NCI-H1048 (cell line): ENCODE measurements at regions not wholly inside any gene's neighbourhood (a gene's known extent, or its start where the extent isn't known, plus 50 kb on each side); places are given as distances from the start of the nearest gene placed in this dataset.
"Not testable (repeated sequence)": the region's sequence is repeated elsewhere in the genome, so short reads cannot be mapped to it uniquely, and the experiment has no call there.

ENCODE experiments used
- DNase-seq: peaks from one replicate; lab custom pipeline; 2025; lab: John Stamatoyannopoulos, UW

DNA sequence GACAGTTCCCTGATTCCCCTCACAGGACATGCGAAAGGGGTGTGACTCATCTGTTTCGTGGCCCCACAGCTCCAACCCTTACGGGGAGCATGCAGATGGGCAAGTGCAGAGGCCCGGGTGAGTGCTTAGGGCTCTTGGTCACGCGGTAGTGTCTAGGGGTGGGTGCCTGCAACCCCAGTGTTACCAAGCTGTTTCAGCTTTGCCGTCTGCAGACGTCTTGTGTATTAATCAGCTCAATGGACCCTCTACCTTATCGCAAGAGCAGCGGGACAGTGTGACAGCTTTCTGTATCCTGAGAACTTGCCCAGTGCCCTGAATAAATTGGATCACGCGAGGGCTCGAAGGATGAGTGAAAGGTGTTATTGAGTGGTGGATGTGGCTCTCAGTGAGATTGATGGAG lies 816.4 kb upstream of the ANO3 start:
- no peak for DNase-seq

DNA sequence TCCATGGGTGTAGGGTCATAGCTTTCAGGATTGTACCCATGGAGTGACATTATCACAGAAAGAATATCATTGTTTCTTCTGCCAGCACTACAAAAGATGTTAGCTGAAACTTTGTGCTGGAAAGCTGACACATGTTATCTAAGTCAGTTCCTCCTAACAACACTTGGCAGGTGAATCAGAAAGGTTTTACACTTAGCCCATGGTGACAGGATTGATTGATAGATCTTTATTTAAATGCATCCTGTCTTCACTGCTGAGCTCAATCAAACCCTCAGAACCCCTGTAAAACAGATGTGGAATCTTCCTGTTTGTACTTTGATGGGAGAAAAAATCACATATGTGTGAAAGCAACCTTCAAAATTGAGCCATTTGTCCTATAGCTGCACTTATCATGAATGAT lies 811.5 kb upstream of the ANO3 start:
- no peak for DNase-seq

DNA sequence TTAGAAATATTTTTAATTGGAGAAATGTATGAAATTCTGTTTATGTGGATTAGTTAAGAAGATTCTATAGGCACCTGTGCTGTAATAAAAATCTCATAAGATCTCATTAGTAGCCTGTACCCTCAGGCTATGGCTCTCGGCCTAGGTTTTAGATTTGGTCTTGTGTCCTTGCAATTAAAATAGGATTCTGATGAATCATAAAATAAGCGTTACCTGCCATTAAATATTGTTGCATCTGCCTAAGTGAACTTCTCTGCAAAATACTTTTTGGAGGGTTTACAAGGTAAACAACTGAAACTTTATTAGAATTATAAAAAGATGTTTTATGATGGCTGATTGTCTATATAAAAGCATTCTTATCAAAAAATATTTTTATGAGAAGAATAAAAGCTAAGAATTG lies 804.1 kb upstream of the ANO3 start:
- no peak for DNase-seq

DNA sequence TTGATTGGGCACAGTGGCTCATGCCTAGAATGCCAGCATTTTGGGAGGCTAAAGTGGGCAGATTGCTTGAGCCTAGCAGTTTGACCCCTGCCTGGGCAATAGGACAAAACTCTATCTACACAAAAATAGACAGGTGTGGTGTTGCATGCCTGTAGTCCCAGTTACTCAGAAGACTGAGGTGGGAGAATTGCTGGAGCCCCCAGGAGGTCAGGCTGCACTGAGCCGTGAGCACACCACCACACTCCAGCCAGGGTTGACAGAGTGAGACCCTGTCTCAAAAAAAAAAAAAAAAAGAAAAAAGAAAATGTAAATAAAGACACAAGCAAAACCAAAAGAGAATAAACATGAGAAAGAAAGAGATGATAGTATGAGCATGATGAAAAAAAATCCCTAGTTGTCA lies 802.4 kb upstream of the ANO3 start:
- no peak for DNase-seq

DNA sequence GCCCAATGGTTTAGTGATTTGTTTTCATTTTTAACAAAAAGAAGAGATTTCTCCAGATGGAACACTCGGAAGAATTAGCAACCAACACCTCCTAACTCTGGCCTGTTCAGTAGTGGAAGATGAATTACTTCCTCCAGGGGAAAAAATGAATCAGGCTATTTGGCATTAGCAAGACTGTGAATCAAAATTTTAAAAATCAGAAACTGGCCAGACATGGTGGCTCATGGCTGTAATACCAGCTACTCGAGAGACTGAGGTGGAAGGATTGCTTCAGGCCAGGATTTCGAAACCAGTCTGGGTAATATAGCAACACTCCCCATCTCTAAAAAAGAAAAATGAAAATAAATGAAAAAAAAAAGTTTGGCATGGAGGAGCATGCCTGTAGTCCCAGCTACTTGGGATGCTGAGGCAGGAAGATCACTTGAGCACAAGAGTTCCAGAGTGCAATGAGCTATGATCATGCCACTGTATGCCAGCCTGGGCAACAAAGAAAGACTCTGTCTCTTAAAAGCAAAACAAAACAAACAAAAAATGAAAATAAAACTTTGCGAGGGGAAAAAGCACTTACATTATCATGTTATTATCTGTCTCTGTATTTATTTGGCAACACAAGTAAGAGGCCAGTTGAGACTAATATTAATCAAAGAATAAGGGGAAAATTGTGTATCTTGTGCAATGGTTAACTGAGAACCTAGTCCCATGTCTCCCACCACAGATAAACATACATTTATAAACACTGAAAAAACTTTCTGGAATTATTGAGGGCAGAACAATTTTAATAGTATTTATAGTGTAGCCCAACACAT lies 796.3 kb upstream of the ANO3 start:
- no peak for DNase-seq

DNA sequence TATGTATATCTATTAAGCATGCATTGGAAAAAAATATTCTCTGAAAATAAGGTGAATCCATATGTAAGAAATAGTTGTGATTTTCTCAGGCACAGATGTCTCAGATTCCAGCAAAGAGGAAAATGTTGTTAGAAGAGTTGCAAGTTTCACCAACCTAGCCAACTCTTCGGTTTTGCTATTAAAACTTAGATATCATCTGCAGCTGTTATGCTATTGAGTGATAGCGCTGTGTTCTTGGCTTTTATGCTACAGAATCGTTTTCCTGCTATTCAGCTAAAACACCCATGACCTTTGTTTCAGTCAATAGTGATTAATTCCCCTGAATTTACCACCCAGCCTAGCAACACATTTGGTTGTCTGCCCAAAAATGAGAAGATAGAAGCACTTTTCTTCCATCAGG lies 795.6 kb upstream of the ANO3 start:
- no peak for DNase-seq

DNA sequence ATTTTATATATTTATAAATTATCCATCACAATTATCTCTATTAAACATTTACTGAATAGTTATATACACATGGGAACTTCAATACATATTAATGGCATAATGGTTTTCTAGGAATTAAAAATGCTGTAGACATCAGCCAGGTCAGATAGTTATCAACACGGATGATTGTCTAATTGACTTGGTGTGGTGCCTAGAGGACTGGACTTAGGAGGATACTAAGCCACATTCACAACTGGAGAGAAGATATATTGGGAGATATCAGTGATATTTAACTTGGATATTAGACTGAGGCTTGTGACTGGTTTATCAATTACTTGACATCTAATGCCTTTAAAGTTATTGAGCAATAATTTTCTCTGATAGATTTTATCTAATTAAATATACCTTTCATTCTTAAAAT lies 794.5 kb upstream of the ANO3 start:
- no peak for DNase-seq

DNA sequence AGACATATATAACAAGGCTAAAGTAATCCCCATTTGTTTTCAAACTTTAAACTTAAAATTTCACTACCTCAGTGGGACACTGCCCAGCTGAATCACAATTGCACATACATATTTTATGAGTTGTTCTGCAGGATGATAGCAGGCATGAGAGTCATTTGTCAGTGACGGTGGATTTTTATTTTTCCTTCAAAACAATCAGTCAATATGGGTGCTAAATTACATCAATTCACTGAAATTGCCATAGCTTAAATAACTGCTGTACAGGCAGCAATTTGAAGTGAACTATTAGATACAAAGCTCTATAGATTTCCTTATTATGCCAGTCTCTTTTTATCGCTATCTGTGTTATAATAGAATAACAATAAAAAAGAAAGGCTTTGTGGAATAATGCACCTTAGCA lies 784.6 kb upstream of the ANO3 start:
- DNase-seq: no peak

DNA sequence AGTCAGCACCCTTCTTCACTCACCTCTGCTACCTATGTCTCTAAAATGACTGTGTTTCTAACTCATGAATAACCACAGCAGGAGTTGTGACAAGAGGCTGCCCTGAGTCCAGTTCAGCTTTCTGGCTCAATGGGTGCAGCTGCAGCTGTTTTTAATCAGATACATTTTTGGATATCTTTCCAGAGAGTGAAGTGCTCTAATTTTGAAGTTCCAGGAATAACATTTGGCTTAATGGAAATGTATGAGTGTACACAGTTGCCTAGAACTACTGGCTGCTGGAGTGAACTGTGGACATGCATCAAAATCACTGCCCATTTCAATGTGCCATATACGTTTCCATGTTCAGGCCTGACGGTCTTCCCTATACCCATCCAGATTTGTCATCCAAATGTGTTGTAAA lies 769.5 kb upstream of the ANO3 start:
- DNase-seq: no peak

DNA sequence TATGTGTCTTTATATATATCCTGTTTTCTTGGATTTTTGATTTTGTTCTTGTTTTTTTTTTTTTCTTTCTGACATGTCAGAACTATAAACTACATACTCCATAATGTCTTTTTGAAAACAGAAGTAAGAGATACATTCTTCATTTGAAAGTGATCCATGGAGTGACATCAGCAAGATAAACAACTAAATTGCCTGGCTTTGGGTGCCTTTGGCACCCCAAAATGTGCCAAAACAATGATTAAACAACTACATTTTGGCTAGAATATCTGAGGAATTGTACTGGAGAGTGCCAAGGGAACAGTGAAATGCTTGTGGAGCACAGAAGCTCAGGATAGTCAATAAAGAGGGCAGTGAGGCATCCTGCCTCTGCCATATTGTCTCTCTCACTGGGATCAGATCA lies 766.1 kb upstream of the ANO3 start:
- DNase-seq: no peak

DNA sequence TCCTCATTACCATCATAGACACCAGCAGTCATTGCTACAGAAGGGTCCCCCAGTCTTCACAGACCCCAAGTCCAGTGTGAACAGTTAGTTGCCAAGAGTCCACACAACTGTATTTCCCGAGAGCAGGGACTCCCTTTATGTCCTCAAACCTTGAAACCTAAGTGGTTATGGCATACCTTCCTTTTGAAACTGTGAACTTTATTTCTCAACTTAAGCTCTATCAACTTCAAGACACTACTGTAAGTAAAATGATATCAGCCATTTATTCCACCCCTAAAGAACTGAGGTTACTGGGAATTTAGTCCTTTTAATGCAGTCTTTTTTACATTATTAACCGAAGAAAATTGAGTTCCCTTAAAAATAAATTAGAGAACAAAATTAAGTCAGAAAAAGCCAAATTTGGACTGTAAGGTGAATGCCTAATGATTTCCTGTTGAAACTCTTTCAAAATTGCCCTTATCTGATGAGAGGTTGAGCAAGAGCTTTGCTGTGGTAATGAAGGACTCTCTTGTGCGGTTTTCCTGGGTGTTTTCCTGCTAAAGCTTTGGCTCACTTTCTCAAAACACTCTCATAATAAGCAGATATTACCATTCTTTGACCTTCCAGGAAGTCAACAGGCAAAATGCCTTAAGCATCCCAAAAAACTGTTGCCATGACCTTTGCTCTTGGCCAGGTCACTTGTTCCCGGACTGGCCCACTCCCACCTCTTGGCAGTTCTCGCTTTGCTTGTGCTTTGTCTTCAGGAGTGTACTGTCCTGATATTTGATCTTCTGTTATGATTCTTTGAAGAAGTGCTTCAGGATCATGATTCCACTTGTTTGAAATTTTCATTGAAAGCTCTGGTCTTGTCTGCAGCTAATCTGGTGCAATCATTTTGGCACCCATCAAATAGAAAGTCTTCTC lies 765.4 kb upstream of the ANO3 start:
- DNase-seq: no peak

DNA sequence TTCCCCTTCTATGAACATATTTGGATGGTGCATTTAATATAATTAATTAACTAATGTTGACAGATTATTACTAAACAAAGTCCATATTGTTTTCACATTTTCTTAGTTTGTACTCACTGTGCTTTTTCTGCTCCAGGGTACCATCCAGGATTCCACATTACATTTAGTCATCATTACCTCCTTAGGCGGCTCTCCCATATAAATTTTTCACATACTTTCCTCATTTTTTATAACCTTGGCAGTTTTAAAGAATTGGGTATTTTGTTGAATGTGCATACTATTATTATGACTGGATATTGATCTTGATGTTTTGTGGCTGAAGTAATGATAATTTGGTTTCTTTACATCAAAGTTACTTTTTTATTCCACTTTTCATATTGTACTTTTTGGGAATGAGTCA lies 755.6 kb upstream of the ANO3 start:
- DNase-seq: no peak

DNA sequence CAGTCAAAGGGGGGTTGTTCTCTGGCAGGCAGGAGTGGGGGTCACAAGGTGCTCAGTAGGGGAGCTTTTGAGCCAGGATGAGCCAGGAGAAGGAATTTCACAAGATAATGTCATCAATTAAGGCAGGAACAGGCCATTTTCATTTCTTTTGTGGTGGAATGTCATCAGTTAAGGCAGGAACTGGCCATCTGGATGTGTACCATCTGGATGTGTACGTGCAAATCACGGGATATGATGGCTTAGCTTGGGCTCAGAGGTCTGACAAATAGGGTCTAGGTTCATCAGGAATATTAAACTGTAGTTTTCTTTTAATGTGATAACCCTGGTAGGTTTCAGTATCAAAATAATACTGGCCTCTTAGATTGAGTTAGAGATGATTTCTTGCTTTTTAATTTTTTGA lies 752.4 kb upstream of the ANO3 start:
- not testable (repeated sequence) for DNase-seq

DNA sequence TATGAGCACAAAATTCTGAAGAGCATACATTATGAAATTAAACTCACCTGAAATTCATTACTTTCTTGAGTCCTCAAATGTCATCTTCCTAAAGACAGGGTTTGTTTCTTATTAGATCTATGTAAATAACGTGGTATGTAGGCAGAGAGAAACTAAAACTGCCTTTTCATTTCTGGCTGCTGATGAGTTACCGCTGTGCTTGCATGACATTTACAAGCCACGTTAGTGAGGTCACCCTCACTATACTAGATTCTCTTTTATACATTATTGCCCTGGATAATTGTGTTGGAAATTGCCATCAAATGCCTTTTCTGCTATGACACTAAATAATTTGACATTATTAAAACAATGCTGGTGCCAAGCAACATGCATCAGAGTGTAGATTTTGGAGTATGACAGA lies 748.3 kb upstream of the ANO3 start:
- no peak for DNase-seq

DNA sequence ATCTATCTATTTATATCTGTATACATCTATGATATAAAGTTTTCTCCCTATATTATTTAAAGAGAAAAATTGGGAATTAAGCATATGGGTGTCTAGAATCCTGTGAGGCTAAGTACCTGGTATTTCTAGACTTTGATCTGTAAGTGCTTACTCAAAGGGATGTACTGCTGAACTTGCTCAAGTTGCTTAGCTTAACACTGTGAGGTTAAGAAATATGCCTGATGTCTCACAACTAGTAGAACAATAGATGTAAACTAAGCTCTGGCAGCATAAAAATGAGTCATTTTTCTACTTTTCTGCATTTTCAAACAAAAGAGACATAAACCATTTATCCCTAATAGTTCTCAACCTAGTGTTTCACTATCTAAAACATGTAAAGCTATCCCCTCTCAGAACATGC lies 744.4 kb upstream of the ANO3 start:
- no peak for DNase-seq

DNA sequence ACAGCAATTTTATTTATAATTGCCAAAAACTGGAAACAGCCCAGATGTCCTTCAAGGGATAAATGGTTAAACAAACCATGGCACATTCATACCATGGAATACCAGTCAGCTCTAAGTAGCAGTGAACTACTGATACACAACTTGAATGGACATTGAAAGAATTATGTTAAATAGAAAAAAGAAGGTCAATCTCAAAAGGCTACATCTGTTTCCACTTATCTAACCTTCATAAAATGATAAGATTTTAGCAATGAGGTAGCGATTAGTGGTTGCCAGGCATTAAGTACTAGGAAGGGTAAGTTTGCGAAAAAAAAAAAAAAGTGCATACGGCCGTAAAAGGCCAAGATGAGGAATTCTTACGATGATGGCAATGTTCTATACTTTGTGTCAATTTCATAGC lies 738.7 kb upstream of the ANO3 start:
- DNase-seq: no peak

DNA sequence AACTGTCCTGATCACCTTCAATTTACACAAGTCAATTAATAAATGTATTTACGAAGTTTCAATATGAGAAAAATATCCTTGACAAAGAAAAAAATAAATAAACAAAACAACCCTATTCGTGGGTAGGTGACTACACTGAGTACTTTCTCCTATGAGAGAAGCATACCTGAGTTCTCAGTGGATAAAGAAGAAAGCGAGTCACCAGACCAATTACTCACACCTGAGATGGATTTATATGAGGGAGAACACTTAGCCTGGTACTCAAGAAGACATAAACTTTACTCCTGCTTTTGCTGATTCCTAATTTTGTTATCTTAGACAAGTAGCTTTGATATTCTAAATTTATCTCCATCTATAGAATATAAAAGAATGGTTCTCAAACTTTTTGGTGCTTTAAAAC lies 735.2 kb upstream of the ANO3 start:
- DNase-seq: no peak

DNA sequence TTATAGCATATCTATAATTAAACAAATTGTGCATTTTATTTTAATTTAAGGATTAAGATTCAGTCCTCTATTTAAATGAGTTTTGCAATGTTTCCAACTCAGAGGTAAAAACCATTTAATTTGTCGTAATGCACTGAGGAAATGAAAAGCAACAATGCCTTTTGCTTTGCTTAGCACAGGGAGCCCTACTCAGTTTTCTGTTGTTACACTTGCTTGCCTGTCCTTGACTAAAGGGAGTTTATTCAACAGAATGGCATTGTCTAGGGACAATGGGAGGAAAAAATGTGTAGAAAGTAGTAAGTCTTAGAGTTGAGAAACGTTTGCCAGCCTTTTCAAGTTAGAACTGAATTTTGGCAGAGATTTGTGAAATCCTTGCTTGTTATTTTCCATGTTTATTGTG lies 734.2 kb upstream of the ANO3 start:
- no peak for DNase-seq

DNA sequence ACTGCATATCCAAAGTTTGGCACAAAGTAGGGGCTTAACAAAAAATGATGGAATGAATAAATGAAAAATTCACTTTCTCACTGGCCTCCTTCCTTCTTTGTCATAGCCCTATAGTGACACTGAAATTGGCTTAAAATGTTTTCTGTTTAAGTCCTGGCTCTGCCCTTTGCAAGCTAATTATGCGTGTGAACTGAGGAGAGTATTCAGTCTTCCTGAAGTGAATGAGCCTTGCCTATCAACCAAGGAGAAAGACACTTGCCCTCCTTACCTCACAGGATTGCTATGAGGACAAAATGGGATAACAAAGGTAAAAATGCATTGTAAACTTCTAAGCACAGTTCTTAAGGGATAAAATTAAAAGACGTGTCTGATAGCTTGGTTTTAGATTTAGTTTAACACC lies 729.8 kb upstream of the ANO3 start:
- DNase-seq: no peak

DNA sequence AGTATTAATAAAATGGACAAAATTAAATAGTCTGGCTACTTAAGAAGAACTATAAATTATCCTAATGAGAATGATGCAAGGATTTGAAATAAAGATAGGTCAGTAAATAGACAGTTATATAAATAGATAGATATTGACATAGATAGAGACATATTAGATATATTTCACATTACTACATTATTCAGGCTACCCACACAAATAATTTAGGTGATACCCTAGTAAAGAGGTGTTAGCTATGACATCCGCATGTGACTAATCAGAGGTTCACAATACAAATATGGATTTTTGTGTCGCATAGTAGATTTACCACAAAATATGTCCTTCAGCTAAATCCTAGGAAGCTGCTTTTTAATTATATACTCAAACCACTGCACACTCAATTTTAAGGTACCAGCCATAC lies 729.0 kb upstream of the ANO3 start:
- no peak for DNase-seq

DNA sequence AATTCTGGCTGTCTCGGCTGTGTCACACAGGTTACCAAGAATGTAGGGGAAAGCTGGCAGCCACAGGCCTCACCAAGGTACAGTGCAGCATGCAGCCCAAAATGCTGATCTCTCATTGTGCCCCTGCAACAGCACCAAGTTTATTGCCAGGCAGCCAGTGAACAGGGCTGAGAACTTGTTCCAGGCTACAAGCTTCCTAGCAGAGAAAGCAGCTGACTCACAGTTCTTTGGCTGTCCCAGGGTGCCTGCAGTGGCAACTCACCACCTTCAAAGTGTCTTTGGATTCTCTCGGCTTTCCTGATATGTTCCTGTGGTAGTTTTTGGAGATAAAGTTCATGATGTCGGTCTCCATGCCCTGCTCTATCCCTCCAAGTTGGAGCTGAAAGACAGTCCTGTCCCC lies 719.1 kb upstream of the ANO3 start:
- DNase-seq: no peak

DNA sequence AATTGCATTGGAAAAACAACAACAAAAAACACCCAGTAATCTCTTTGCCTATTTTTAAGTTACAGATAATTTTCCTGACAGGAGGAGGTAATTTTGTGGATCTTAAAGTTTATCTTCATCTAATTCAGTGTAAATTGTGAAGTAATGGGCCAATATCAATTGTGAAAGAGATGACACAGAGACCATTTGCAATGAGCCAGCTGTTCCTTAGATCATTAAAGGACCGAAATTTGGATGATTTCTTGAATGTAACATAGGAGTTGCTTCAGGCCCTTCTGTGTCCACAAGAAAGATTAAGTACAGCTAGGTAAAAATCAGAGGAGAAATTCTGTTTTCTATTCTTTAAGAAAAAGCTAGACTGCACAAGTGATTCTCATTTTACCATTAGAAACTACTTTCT lies 718.5 kb upstream of the ANO3 start:
- no peak for DNase-seq

DNA sequence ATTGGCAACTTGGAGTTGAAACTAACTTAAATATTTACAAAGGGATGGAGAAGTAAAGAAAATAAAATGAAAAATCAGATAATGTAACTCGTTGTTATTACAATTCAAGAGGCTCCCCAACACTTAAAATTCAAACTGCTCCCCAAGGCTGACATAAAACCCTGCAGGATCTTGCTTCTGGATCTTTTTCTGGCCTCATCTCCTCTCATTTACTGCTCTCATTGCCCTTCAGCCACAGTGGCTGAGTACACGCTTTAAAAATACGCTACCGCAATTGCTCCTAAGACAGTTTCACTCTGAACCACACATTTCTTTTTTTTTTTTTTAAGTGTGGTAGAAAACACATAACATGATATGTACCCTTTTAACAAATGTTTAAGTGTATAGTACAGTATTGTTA lies 718.1 kb upstream of the ANO3 start:
- DNase-seq: no peak

DNA sequence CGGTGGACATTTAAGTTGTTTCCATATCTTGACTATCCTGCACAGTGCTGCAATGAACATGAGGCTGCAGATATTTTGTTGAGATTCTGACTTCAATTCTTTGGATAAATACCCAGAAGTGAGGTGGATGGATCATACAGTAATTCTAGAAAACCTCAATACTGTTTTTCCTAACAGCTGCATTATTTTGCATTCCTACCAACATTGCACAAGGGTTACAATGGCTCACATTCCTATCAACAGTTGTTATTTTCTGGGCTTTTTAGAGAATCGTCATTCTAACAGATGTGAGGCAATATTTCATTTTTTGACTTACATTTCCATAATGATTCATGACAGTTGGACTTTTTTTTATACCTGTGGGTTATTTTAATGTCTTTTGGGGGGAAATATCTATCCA lies 716.9 kb upstream of the ANO3 start:
- no peak for DNase-seq
